ENCODE measurements at regions not wholly inside any gene's neighbourhood (a gene's known extent, or its start where the extent isn't known, plus 50 kb on each side); places are given as distances from the start of the nearest gene placed in this dataset.

DNA sequence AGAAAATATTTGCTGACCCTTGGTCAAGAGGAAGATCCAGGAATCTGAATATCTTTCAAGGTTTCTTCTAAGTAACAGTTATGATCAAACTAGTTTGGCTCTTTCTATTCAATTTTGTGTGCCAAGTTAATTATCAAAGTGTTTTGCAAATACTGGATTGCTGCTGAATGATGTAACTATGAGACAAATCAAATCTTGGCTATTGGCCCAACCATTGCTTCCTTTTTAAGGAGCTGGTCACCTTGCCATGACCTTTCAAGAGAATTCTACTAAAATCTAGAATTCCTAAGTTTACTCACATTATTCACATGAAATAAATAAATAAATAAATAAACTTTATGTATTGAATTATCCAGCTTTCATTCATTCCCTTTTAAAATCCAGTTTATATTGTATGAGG lies 371.8 kb downstream of the SLITRK6 start:
- Mint-ChIP-seq H3K9me3 (ENCODE audit: unreplicated experiment) (no peaks in the 10 kb centered on the region), H3K36me3 (ENCODE audit: insufficient read depth, unreplicated experiment) (no peaks in the 10 kb centered on the region), H3K4me1 (ENCODE audit: low read depth, unreplicated experiment) (no peaks in the 10 kb centered on the region), H3K27me3 (ENCODE audit: insufficient read depth, unreplicated experiment) (no peaks in the 10 kb centered on the region), H3K4me3 (ENCODE audit: unreplicated experiment) (no peak overlapping the region), H3K27ac (ENCODE audit: unreplicated experiment) (no peak overlapping the region)
- DNase-seq, result no peak
- Histone ChIP-seq H3K4me3 (ENCODE audit: low read depth, low read length) (no peak overlapping the region), H3K4me1 (no peaks in the 10 kb centered on the region), H3K27me3 (replicated peaks; ENCODE audit: control insufficient read depth, insufficient read depth, low read length) (no peaks in the 10 kb centered on the region), H3K36me3 (ENCODE audit: control insufficient read depth, insufficient read depth, low read length) (no peaks in the 10 kb centered on the region), H3K9me3 (no peaks in the 10 kb centered on the region)
- intact Hi-C loops (cut with micrococcal nuclease; ENCODE audit: unreplicated experiment), result no loop called here
- BruUV-seq (replicated peaks), result no TSS peak
- TF ChIP-seq, protein P1, sequence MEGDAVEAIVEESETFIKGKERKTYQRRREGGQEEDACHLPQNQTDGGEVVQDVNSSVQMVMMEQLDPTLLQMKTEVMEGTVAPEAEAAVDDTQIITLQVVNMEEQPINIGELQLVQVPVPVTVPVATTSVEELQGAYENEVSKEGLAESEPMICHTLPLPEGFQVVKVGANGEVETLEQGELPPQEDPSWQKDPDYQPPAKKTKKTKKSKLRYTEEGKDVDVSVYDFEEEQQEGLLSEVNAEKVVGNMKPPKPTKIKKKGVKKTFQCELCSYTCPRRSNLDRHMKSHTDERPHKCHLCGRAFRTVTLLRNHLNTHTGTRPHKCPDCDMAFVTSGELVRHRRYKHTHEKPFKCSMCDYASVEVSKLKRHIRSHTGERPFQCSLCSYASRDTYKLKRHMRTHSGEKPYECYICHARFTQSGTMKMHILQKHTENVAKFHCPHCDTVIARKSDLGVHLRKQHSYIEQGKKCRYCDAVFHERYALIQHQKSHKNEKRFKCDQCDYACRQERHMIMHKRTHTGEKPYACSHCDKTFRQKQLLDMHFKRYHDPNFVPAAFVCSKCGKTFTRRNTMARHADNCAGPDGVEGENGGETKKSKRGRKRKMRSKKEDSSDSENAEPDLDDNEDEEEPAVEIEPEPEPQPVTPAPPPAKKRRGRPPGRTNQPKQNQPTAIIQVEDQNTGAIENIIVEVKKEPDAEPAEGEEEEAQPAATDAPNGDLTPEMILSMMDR (IDR thresholded peaks at IDR 0.05; ENCODE audit: insufficient read depth in 1 of 2, low read depth in 1 of 2, low read length in 1 of 2, severe bottlenecking in 1 of 2, unreplicated experiment in 1 of 2), result no peak
- ChIA-PET CTCF (no interaction called here), POLR2A (no interaction called here)

DNA sequence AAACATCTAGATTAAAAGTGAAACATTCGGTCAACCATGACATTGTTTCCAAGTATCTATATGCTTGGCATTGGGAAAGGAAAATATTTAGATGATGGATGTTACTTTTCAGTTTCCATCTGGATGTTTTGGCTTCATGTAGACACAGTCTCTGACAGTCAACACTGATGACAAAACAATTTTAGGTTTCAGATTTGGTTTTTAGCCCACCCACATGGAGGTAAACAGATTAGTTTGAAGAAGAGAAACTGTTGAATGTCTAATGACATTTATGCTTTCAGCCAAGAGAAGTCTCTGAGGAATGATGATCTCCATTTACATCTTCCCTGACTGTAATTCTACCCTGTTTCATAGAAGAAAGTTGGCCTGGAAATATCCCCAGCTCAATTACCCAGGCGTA lies 379.1 kb downstream of the SLITRK6 start:
- intact Hi-C loops (cut with micrococcal nuclease; ENCODE audit: unreplicated experiment), result no loop called here
- no peaks in the 10 kb centered on the region for H3K9me3 ChIP-seq
- Mint-ChIP-seq H3K27me3 (ENCODE audit: insufficient read depth, unreplicated experiment) (no peaks in the 10 kb centered on the region), H3K36me3 (ENCODE audit: insufficient read depth, unreplicated experiment) (no peaks in the 10 kb centered on the region), H3K9me3 (ENCODE audit: unreplicated experiment) (no peaks in the 10 kb centered on the region), H3K4me1 (ENCODE audit: low read depth, unreplicated experiment) (no peaks in the 10 kb centered on the region), H3K27ac (ENCODE audit: unreplicated experiment) (no peak overlapping the region), H3K4me3 (ENCODE audit: unreplicated experiment) (no peak overlapping the region)
- TF ChIP-seq, protein P1 (IDR thresholded peaks at IDR 0.05; ENCODE audit: insufficient read depth in 1 of 2, low read depth in 1 of 2, low read length in 1 of 2, severe bottlenecking in 1 of 2, unreplicated experiment in 1 of 2), result no peak
- H3K4me3 ChIP-seq (ENCODE audit: low read depth, low read length), result no peak overlapping the region
- CTCF ChIA-PET, result no interaction called here
- H3K36me3 ChIP-seq (ENCODE audit: control insufficient read depth, insufficient read depth, low read length), result no peaks in the 10 kb centered on the region
- no TSS peak for BruUV-seq (replicated peaks)
- POLR2A ChIA-PET, result no interaction called here
- H3K27me3 ChIP-seq (replicated peaks; ENCODE audit: control insufficient read depth, insufficient read depth, low read length), result no peaks in the 10 kb centered on the region
- no peak for DNase-seq
- no peaks in the 10 kb centered on the region for H3K4me1 ChIP-seq

DNA sequence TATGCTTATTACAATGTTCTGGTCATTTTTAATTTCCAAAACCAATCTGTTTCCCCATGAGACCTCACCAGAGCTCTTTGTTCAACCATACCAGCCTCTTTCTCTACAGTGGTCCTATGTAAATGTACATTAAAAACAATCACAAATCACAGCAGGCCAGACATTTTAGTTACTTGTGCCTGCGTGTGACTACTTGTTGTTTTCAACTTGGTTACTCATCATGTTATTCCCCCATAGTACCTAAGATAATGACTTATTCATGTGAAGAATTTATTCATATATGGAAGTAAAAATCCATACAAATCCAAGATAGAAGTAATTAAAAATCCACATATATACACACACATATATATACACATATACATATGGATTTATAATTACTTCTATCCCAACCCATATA lies 379.6 kb downstream of the SLITRK6 start:
- Mint-ChIP-seq H3K9me3 (ENCODE audit: unreplicated experiment) (no peaks in the 10 kb centered on the region), H3K4me3 (ENCODE audit: unreplicated experiment) (no peak overlapping the region), H3K27me3 (ENCODE audit: insufficient read depth, unreplicated experiment) (no peaks in the 10 kb centered on the region), H3K4me1 (ENCODE audit: low read depth, unreplicated experiment) (no peaks in the 10 kb centered on the region), H3K27ac (ENCODE audit: unreplicated experiment) (no peak overlapping the region), H3K36me3 (ENCODE audit: insufficient read depth, unreplicated experiment) (no peaks in the 10 kb centered on the region)
- CTCF ChIA-PET, result no interaction called here
- DNase-seq, result no peak
- H3K36me3 ChIP-seq (ENCODE audit: control insufficient read depth, insufficient read depth, low read length), result no peaks in the 10 kb centered on the region
- POLR2A ChIA-PET, result no interaction called here
- no peaks in the 10 kb centered on the region for H3K9me3 ChIP-seq
- H3K4me1 ChIP-seq, result no peaks in the 10 kb centered on the region
- intact Hi-C loops (cut with micrococcal nuclease; ENCODE audit: unreplicated experiment), result no loop called here
- H3K4me3 ChIP-seq (ENCODE audit: low read depth, low read length), result no peak overlapping the region
- TF ChIP-seq, protein P1 (IDR thresholded peaks at IDR 0.05; ENCODE audit: insufficient read depth in 1 of 2, low read depth in 1 of 2, low read length in 1 of 2, severe bottlenecking in 1 of 2, unreplicated experiment in 1 of 2), result no peak
- no peaks in the 10 kb centered on the region for H3K27me3 ChIP-seq (replicated peaks; ENCODE audit: control insufficient read depth, insufficient read depth, low read length)
- BruUV-seq (replicated peaks), result no TSS peak

All from Caco-2 (cell line).